UCSD-AML1 (cell line): ENCODE measurements at regions not wholly inside any gene's neighbourhood (a gene's known extent, or its start where the extent isn't known, plus 50 kb on each side); places are given as distances from the start of the nearest gene placed in this dataset.

Experiments
- DNase-seq: peaks from one replicate; lab custom pipeline; 2025; ENCODE audit not compliant: unreplicated experiment; lab: John Stamatoyannopoulos, UW

DNA sequence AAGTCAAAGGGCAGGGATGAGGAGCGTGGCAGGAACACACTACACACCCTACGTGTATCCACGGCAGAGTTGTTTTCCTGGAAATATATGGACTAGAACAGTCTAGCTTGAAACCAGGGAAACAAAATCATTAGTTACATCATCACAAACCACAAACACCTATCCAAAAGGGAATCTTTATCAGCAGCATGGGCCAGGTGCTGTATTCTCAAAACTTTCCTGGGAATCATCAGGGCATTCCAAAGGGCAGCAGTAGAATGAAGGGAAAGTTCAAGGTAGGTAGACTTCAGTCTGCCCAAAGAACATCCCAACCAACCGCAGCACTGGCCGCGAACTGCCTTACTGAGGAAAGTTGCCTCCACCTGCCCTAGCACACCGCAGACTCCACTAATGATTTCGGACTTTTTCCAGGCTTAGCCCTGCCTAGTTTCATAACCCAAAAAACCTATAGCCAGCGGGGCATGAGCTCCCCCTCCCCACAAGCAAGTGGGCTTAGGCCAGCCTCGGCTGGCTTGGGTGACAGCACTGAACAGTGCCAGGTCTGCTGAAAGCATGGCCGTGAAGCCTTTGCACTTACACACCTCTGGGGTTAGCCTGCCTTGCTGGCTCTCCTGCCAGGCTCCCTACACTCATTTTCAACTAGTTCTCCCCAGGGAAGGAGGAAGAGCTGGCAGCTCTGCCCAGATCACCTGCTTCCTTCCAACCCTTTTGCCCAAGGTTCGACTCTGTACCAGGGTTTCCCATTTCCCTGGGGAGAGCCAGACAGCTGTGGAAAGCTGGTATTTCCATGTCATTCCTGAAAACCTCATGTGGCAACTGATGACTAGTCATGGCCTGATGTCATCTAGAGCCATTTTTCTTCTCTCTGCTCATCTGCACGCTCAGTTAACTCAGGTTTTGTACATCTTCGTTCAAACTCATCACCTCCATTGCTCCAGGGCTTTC is 77.3 kb upstream of the UBAC2 start:
- DNase-seq, result no peak

DNA sequence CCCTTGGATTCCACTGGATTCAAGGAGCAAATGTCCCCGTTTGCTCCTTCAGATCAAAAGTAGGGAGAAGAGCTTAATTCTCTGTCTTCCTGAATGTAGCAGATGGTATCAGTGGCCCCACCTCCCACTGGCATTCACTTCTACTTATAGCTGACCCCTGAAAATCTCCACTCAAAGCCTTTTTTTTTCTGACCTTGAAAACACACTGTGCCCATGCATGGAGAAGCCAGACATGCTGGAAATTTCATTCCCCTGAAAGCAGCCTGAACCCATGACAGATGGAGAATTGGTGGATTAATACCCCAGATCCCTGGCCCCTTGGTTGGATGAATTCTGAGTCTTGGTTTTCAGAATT is 76.6 kb upstream of the UBAC2 start:
- DNase-seq, result no peak

DNA sequence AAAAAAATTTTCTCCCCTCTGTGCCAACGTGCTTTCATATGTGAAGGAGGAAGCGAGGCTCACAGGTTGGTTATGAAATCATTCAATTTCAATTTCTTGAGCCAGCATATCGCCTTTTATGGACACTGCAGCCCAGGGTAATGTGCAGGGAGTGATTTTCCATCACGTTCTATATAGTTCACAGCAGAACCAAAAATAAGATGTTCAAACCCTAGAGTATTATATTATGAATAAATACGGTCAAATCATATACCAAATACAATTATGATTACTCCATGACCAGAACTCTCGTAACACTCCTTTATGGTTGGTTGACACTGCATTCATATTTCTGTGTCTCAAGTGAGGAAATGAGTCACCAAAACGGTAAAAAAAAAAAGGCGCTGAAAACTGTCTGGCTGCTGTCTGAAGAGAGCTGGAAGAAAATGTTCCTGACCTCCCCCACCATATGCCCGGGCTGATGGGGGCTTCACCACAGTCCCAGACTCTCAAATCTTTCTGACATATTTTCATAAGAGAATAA is 75.8 kb upstream of the UBAC2 start:
- DNase-seq, result no peak

DNA sequence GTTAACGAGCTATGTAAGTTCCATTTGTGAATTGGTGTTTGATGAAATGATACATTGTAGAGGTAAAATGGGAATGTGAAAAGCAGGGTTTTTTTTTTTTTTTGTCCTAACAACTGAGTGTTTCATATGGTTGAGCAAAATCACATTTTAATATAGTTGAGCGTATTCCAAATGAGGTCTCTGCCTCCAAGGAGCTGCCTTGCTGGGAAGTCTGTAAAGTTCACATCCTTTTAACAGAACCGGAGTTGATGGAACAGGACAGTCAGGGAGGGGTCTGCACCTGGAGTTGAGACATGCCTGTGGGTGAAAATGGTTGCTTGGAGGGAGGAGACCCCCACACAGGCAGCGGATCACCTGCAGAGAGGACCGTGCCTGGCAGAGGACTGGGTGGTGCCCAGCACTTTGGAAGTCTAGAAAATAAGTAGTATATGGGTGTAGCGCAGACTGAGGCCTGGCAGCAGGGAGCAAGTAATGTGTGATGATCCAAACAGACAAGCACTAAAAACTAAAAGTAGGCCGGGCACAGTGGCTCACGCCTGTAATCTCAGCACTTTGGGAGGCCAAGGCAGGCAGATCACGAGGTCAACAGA is 75.2 kb upstream of the UBAC2 start:
- DNase-seq, result no peak

DNA sequence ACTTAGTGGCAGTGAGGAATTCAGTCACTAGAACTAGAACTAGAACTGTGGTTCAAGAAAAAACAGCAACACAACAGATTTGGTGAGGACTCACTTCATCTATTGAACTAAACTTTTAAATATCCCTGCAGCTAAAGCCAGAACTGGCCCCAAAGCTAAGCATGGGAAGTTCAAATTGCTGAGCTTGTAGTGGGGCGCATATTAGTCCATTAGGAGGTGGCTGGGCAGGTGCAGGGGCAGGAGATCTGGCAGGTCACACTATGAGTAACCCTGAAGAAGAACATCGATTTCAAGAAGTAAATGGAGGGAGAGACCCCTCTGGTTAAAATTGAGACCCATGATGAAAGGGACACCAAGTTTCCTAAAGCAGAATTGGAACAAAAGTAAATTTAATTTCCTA is 73.8 kb upstream of the UBAC2 start:
- DNase-seq, result no peak

DNA sequence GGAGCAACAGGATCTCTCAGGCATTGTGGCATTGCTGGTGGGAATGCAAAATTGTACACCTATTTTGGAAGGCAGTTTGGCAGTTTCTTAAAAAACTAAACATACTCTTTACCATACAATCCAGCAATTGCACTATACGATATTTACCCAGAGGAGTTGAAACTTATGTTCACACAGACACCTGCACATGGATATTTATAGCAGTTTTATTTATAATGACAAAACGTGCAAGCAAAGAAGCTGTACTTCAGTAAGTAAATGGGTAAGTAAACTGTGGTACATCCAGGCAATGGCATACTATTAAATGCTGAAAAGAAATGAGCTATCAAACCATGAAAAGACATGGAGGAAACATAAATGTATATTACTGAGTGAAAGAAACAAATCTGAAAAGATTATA is 71.6 kb upstream of the UBAC2 start:
- DNase-seq, result no peak

DNA sequence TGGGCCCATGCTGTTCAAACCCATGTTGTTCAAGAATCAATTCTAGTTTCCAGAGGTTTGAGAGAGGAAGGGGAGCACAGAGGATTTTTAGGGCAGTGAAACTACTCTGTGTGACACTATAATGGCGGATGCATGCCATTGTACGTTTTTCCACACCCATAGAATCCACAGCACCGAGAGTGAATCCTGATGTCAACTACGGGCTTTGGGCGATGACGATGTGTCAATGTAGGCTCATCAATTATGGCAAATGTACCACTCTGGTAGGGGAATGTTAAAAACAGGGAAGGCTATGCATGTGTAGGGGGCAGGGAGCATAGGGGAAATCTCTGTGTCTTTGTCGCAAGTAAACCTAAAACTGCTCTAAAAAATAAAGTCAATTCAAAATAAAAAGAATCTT is 70.7 kb upstream of the UBAC2 start:
- no peak for DNase-seq

DNA sequence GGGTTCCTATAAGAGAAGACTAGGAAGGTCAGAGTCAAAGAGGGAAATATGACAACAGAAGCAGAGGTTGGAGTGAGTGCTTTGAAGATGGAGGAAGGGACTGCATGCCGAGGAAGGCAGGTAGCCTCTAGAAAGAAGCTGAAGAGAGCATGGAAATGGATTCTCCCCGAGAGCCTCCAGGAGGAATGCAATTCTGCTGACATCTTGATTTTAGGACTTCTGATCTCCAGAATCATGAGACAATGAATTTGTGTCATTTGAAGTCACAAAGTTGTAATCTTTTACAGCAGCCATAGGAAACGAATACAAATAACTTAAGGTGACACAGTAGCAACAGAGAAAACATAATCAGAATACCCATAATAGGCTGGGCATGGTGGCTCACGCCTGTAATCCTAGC is 69.2 kb upstream of the UBAC2 start:
- DNase-seq, result no peak

DNA sequence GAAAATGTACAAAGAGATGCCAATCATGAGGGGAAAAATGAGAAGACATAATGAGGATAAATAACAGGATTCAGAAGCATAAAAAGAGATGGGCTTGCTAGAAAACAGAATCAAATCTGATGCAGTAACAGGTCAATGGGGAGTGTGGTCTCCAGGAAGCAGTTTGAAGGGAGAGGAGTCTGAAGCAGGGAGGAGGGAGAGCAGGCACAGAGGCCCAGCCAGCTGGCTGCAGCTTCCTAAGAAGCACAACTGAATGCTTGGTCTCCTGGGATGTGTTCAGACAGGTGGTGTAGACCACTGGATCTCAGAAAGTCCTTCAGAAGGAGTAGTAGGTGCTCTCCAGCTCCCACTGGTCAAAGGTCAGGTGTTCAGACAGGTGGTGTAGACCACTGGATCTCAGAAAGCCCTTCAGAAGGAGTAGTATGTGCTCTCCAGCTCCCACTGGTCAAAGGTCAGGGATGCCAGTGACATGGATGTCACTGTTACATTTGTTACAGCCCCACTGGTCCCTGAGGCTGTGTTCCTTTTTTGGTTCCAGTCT is 68.3 kb upstream of the UBAC2 start:
- no peak for DNase-seq

DNA sequence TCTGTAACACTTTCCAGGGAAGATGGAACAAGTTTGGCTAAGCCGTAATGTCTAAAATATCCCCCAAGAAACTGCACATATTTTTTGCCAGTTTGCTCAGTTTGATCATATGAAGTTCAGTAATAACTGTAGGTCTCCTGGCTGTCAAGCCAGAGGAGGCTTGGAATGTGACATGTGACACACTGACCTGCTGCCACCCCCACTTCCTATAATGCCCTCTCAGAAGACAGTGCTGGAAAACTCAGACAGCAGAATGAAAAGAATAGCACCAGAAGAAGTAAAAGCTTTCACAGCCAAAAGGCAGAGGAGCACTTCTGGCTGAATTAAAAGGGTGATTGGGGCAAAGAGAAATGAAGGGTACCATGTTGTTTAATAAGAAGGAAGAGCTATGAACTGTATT is 67.4 kb upstream of the UBAC2 start:
- no peak for DNase-seq

DNA sequence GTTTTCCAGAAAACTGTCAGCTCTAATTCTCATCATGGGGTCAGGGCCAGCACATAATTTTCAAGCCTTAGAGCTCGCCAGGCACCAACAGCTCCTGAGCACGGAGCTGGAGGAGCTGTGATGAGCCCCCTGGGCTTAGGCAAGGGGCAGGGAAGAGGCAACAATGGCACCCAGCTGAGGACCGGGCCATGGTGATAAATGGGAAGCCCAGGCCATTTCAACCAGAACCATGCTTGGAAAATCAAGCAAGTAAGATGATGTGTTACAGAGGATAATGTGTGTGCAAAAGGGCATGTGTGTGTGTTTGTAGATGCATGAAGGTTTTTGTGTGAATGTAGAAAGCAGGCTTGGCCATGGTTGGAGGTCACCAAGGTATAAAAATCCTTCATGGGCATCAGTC is 66.8 kb upstream of the UBAC2 start:
- no peak for DNase-seq

DNA sequence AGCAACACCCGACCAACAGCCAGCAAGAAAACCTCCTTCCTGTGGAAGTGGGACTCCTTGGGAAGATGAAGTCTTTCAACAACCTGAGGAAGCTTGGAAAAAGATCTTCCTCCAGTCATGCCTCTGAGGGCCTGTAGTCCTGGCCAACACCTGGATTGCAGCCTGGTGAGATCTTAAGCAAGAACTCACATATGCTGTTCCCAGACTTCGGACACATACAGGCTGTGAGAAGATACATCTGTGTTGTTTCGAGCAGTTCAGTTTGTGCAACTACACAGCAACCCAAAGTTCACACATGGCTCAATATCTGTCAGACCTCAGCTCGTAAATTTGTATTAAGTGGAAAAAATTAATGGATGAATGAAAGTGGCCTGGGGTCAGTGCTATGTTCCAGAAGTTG is 65.1 kb upstream of the UBAC2 start:
- DNase-seq, result no peak

DNA sequence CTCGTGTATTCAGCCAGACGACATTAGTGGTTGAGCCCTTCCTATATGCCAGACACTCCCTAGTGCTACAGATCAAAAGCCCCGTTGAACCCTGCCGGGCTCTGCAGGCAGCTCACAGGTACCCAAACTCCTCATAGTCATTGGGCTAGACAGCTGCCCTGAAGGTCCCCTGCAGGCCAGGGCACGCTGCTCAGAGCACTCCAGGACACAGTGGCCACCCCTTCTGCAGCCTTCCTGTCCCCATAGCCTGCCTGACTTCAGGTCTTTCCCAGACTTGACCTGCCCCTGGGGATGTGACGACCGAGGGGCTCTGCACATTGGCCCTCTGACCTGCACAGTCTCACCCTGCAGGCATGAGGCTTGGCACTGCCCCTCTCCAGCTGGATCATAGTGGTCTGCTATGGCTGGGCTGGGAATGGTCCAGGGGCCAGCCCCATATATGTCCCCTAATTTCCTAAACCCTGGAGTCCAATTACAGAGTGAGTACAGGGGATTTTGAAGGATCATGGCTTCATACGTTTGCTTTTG is 64.2 kb upstream of the UBAC2 start:
- DNase-seq, result no peak

DNA sequence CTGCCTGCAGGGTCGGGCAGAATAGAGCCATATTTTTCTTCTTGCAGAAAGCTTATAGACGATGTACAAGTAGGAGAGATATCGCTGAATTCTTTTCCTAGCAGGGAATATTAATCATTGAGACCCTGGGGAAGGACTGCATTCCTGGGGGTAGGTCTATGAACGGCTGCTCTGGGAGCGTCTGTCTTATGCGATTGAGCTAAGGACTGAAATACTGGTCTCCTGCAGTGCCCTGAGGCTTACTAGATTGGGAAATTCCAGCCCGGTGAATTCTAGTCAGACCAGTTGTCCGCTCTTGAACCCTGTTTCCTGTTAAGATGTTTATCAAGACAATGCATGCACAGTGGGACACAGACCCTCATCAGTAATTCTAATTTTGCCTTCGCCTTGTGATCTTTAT is 59.8 kb upstream of the UBAC2 start:
- DNase-seq, result no peak

DNA sequence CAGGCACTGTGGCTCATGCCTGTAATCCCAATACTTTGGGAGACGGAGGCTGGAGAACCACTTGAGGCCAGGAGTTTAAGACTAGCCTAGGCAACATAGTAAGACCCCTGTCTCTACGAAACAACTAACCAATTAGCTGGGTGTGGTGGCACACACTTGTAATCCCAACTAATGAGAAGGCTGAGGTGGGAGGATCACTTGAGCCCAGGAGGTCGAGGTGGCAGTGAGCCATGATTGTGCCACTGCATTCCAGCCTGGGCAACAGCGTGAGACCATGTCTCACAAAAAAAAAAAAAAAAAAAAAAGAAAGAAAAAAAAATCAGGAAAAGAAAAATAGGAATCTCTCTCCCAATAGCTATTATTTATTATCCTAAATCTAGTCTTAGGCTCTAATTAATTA is 56.8 kb upstream of the UBAC2 start:
- no peak for DNase-seq

DNA sequence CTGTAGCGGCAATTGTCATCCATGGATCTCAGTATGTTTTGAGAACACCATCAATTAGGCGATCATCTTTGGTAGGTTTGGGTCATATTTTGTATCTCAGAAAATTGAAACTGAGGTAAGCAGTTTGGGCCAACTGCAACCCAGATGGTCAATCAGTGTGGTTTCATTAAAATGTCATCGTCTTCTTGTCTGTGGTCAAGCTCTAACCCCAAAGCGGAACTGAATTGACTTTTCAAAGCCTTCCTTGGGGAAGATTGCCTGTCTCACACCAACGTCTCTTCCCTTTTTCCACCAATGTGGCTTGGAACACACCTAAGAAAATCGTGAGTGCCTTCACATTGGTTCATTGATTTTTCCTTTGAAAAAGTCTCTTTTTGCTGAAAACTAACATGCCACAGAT is 56.3 kb upstream of the UBAC2 start:
- DNase-seq, result no peak

DNA sequence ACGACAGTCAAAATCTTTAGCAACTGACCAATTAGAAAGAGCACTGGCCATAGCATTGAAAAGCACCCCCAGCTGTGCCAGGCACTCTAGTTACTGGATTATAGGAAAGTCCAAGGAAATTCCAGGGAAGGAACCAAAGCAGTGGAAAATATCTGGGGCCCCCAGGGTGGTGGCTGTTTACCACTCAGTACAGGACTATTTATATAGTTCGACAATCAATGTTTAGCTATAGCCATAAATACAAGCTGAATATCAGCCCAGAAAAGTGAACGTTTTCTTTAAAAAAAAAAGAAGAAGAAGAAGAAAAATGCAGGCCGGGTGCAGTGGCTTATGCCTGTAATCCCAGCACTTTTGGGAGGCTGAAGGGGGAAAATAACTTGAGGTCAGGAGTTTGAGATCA is 55.2 kb upstream of the UBAC2 start:
- DNase-seq, result no peak

DNA sequence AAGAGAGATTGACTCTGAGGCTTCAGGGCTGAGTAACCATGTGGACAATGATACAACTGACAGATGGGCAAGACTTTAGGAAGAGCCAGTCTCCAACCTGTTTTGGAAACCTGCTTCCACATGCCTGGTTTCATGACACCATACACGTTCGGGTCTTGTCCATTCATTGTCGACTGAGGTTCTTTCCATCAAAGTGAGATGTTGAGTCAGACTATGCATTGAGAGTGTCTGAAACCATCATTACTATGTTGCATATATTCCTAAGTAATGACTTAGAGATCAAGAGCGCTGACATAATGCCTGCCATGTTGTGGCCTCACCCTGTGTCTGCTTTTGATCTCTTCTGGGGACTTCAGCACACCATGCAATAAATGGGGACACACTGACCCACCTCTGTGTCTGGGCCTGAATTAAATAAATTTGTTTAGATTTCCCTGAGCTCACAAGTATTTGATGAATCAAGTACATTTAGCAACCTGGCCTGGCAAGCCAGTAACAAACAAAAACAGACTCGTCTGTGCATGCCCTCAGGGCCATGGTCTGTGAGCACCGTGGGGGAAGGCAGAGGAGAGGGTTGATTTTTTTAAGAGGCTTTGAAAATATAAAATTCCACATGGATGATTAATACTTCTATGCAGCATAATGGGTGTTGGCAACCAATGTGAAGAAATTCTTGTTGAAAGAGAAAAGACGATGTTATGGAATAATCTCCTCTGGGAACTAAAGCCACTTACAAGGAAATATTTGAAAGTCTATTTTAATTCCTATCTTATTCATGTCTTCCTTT is 49.9 kb upstream of the UBAC2 start:
- no peak for DNase-seq
